ENCODE measurements at regions not wholly inside any gene's neighbourhood (a gene's known extent, or its start where the extent isn't known, plus 50 kb on each side); places are given as distances from the start of the nearest gene placed in this dataset.

GRCh38 chr9:38287420-38287985, 105.0 kb upstream of the ALDH1B1 start:
- TF ChIP-seq TAF1 (IDR thresholded peaks at IDR 0.05; ENCODE audit: borderline replicate concordance, low read depth, low read length), result no peak
- TF ChIP-seq POLR2A (IDR thresholded peaks at IDR 0.05; ENCODE audit: low read depth, low read length), result no peak
